OCI-LY3 (cell line): ENCODE measurements at regions not wholly inside any gene's neighbourhood (a gene's known extent, or its start where the extent isn't known, plus 50 kb on each side); places are given as distances from the start of the nearest gene placed in this dataset.

Experiments used
- H2AFZ ChIP-seq: fragments of 200-600, 300-600 bp; shearing (Covaris generic); 2 replicates; pipeline ENCODE4 v1.6.0; 2014; ENCODE audit warnings: antibody characterized with exemption, low read depth, low read length
- H3K27ac ChIP-seq: fragments of 200-600, 300-600 bp; sonication (generic); 2 replicates; pipeline ENCODE4 v1.5.1; 2014; ENCODE audit warnings: mild to moderate bottlenecking, low read length, moderate library complexity, mixed read lengths
- H3K27me3 ChIP-seq: fragments of 200-600, 300-600 bp; sonication (generic); 2 replicates; pipeline ENCODE4 v1.6.1; 2014; ENCODE audit warnings: low read depth, low read length, mixed read lengths
- H3K36me3 ChIP-seq: fragments of 200-600, 300-600 bp; sonication (generic); replicated peaks from 2 replicates; pipeline ENCODE3; 2014; ENCODE audit warnings: low read depth, low read length, mixed read lengths
- H3K4me1 ChIP-seq: fragments of 300-600, 200-600 bp; sonication (generic); 2 replicates; pipeline ENCODE4 v1.6.1; 2014; ENCODE audit warnings: low read length, mixed read lengths
- H3K4me2 ChIP-seq: fragments of 200-600, 300-600 bp; sonication (generic); 2 replicates; pipeline ENCODE4 v1.6.1; 2014; ENCODE audit warnings: low read length, mixed read lengths
- H3K4me3 ChIP-seq: fragments of 300-600, 200-600 bp; sonication (generic); 2 replicates; pipeline ENCODE4 v1.5.1; 2014; ENCODE audit warnings: antibody characterized with exemption, mild to moderate bottlenecking, low read length, moderate library complexity
- H3K79me2 ChIP-seq: fragments of 300-600, 200-600 bp; shearing (Covaris generic); 2 replicates; pipeline ENCODE4 v1.6.1; 2014; ENCODE audit warnings: mild to moderate bottlenecking, low read length, mixed read lengths
- H3K9ac ChIP-seq: fragments of 300-600, 200-600 bp; shearing (Covaris generic); 2 replicates; pipeline ENCODE4 v1.6.0; 2014; ENCODE audit warnings: mild to moderate bottlenecking, low read length, moderate library complexity
- H3K9me3 ChIP-seq: fragments of 200-600, 300-600 bp; shearing (Covaris generic); 2 replicates; pipeline ENCODE4 v1.6.1; 2014; ENCODE audit warnings: low read length, mixed read lengths; ENCODE audit not compliant: insufficient read depth
- H4K20me1 ChIP-seq: fragments of 200-600, 300-600 bp; sonication (generic); 2 replicates; pipeline ENCODE4 v1.6.1; 2016; ENCODE audit warnings: low read length, mixed read lengths; ENCODE audit not compliant: insufficient read depth
- EZH2phosphoT487 ChIP-seq: fragments of 200-600 bp; shearing (Covaris generic); IDR thresholded peaks from 2 replicates; pipeline ENCODE4 v1.6.1; 2018; ENCODE audit warnings: antibody characterized with exemption, mixed run types, low read depth
- TF ChIP-seq, protein P1 (sequence below): fragments of 200-600, 300-600 bp; sonication (generic); IDR thresholded peaks from 2 replicates; pipeline ENCODE4 v1.5.1; 2014; ENCODE audit warnings: antibody characterized with exemption, low read length, low read depth

DNA sequence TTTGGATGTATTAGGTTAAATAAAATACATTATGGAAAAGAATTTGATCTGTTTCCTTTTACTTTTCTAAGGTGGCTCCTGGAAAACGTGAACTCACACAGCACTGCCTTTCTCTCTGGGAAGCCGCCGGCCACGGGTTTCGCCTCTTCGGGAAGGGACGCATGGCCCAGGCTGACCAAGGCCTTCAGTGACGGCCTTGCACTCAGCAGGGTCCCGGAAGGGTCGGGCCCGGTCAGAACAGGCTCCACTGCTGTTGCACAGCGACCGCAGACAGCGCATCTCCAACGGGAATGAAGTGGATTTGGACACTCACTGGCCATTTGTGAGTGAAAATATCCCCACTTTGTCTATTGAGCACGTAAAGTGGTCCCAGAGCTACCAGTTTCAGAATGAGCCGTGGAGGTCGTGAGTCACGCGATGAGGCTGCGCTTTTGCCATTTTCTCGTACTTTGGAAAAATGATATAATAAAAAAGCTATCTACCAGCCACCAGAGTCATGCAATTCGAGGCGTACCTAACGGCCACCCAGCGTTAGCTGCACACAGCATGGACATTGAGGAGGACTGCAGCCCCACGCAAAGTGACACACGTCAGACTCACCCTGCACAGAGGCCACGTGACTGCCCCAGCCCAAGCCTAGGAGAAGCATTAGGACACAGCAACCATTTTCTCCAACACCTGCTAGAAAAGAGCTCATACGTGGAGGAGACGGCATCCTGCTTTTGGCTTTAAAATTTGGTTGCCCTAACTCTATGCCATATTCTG lies 244.3 kb downstream of the TTLL2 start:
- Histone ChIP-seq H3K4me1 (peaks cover 9% of the 10 kb centered on the region; the same call in 1 of the 2 replicates), H3K4me2 (no peak overlapping the region), H3K36me3 (no peaks in the 10 kb centered on the region), H3K9ac (no peak overlapping the region), H3K4me3 (no peak overlapping the region), H2AFZ (no peak overlapping the region), H3K27ac (no peak overlapping the region), H4K20me1 (no peaks in the 10 kb centered on the region), H3K9me3 (no peaks in the 10 kb centered on the region), H3K79me2 (no peaks in the 10 kb centered on the region), H3K27me3 (no peaks in the 10 kb centered on the region)
- TF ChIP-seq, protein P1, sequence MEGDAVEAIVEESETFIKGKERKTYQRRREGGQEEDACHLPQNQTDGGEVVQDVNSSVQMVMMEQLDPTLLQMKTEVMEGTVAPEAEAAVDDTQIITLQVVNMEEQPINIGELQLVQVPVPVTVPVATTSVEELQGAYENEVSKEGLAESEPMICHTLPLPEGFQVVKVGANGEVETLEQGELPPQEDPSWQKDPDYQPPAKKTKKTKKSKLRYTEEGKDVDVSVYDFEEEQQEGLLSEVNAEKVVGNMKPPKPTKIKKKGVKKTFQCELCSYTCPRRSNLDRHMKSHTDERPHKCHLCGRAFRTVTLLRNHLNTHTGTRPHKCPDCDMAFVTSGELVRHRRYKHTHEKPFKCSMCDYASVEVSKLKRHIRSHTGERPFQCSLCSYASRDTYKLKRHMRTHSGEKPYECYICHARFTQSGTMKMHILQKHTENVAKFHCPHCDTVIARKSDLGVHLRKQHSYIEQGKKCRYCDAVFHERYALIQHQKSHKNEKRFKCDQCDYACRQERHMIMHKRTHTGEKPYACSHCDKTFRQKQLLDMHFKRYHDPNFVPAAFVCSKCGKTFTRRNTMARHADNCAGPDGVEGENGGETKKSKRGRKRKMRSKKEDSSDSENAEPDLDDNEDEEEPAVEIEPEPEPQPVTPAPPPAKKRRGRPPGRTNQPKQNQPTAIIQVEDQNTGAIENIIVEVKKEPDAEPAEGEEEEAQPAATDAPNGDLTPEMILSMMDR = no peak
- no peak for TF ChIP-seq EZH2phosphoT487

DNA sequence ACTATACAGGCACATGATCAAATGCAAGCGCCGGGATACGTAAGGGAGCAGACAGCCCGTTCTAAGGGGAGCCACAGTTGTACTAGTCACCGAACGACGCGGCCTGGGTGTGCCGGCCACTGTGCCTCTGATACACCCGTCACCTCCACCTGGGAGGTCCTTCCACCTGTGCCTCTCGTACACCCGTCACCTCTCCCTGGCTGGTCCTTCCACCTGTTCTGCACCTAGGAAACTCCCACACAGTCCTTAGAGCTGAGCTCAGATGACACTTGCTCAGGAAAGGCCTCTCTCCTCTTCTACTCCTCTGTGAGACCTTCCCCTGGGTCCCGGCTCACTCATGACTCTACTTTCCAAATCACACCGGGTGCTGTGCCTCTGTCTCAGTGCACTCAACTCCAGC lies 245.0 kb downstream of the TTLL2 start:
- no peak overlapping the region for H3K4me3 ChIP-seq
- no peak overlapping the region for H2AFZ ChIP-seq
- no peaks in the 10 kb centered on the region for H3K9me3 ChIP-seq
- H3K4me2 ChIP-seq = no peak overlapping the region
- no peaks in the 10 kb centered on the region for H4K20me1 ChIP-seq
- H3K27ac ChIP-seq = no peak overlapping the region
- no peak overlapping the region for H3K9ac ChIP-seq
- peaks cover 9% of the 10 kb centered on the region; the same call in 1 of the 2 replicates for H3K4me1 ChIP-seq
- no peaks in the 10 kb centered on the region for H3K27me3 ChIP-seq
- TF ChIP-seq, protein P1 = no peak
- no peaks in the 10 kb centered on the region for H3K36me3 ChIP-seq
- H3K79me2 ChIP-seq = no peaks in the 10 kb centered on the region

DNA sequence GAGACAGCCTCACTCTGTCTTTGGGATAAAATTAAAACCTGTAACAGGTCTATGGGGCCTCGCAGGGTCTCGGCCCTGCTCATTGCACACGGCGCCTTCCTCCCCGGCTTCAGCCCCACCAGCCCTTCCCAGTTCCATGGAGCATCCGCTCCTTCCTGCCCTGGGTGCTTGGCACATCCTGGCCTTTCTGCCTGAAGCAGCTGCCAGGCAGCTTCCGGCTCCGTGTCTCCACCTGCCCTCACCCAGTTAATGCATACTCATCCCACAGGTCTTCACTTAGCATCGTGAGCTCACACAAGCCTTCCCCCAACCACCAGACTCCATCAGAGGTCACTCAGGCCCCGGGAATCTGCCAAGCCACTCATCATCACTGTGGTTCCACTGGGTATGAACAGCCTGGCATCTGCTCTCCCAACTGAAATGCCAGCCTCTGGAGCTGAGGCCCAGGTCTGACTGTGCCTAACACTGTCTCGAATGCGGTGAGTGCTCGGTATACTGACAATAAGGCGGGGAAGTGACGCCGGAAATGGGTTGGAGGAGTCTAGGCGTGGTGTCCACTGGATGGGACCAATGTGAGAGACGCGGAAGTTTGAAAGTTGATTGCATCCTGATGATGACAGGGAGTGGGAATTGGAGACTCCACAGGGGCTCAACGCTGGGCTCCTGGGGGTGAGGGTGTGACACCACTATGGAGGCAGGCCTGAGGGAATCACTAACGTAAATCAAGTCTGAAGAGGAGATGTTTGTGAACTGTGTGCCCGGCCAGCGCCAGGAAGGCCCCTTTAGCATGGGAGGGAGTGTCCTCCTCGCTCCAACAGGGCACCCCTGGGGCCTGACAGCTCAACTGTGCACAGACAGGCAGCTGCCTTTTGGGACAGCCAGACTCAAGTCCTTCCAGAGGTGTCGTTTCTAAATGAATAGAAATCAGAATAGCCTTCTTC lies 245.8 kb downstream of the TTLL2 start:
- peaks cover 9% of the 10 kb centered on the region; the same call in 1 of the 2 replicates for H3K4me1 ChIP-seq
- H3K9ac ChIP-seq = no peak overlapping the region
- TF ChIP-seq, protein P1 = no peak
- no peak for TF ChIP-seq EZH2phosphoT487
- no peak overlapping the region for H3K27ac ChIP-seq
- H3K36me3 ChIP-seq = no peaks in the 10 kb centered on the region
- H3K79me2 ChIP-seq = no peaks in the 10 kb centered on the region
- no peaks in the 10 kb centered on the region for H4K20me1 ChIP-seq
- H3K9me3 ChIP-seq = no peaks in the 10 kb centered on the region
- H3K4me2 ChIP-seq = no peak overlapping the region
- no peaks in the 10 kb centered on the region for H3K27me3 ChIP-seq
- H2AFZ ChIP-seq = no peak overlapping the region
- no peak overlapping the region for H3K4me3 ChIP-seq

DNA sequence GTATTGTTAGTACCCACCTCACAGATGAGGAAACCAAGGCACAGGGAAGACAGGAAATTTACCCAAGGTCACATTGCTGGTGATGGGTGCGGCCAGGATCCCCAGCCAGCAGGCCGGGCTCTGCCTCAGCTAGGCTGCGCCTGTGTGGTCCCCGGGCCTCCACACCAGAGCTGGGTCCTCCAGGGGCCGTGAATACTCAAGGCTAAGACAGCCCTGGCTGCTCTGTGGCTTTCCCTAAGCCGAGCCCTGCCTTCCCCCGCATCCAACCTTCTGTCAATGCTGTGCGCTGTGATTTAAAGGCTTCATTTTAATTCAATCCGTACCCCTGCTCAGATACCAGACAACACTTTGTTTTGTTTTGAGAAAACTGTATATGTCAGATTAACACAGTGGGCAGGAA lies 246.7 kb downstream of the TTLL2 start:
- H3K27ac ChIP-seq = no peak overlapping the region
- no peaks in the 10 kb centered on the region for H3K27me3 ChIP-seq
- H2AFZ ChIP-seq = no peak overlapping the region
- H3K4me2 ChIP-seq = no peak overlapping the region
- H4K20me1 ChIP-seq = no peaks in the 10 kb centered on the region
- TF ChIP-seq EZH2phosphoT487 = no peak
- TF ChIP-seq, protein P1 = no peak
- H3K79me2 ChIP-seq = no peaks in the 10 kb centered on the region
- H3K4me3 ChIP-seq = no peak overlapping the region
- no peak overlapping the region for H3K9ac ChIP-seq
- H3K9me3 ChIP-seq = no peaks in the 10 kb centered on the region
- H3K4me1 ChIP-seq = peaks cover 9% of the 10 kb centered on the region; the same call in 1 of the 2 replicates
- no peaks in the 10 kb centered on the region for H3K36me3 ChIP-seq
